HG03565 (cell line): ENCODE measurements at regions not wholly inside any gene's neighbourhood (a gene's known extent, or its start where the extent isn't known, plus 50 kb on each side); places are given as distances from the start of the nearest gene placed in this dataset.

Experiments
- ATAC-seq: cut with Tn5 transposase; IDR thresholded peaks from one replicate; pipeline ENCODE4 v1.9.1; 2021; ENCODE audit warnings: mild to moderate bottlenecking, moderate library complexity; ENCODE audit not compliant: unreplicated experiment

DNA sequence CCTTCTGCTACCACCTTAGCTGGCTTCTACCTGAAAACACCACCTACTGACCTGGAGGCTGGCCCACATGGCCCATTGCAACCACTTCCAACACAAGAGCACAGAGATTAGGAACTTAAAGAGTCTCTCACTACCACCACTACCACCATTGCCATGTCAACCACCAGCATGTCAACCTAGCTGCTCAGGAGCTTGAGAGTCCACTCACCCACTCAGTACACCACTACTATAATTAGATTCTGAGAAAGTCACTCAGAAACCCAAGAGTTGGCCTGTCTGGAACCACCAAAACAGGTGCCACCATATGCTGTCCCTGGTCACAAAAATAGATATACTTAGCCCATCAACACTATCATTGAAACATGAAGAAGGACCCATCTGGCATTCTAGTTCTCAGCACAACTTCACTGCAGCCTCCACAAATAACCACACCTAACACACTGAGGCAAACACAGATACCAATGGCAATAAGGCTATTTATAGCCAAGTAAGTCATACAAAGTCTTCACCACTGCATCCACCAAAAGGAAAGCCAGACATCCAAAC lies 806.7 kb upstream of the EPHA6 start:
- ATAC-seq: no peak

DNA sequence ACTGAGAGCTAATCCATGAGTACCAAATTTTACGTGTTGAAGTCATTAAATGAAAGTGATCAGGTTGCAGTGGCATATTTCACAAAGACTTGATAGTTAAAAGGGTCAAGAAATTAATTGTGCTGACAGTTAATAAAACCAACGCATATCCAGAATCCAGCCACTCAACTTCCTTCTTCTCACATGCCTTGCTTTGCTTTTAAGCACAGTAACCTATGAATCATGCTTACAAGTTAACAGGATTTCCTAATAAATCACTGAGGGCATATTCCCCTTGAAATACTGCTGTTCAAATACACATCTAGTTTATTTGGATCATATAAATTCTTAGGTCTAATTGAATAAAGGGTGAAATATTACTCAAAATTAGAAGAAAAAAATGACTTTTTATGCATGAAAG lies 801.5 kb upstream of the EPHA6 start:
- ATAC-seq: no peak

DNA sequence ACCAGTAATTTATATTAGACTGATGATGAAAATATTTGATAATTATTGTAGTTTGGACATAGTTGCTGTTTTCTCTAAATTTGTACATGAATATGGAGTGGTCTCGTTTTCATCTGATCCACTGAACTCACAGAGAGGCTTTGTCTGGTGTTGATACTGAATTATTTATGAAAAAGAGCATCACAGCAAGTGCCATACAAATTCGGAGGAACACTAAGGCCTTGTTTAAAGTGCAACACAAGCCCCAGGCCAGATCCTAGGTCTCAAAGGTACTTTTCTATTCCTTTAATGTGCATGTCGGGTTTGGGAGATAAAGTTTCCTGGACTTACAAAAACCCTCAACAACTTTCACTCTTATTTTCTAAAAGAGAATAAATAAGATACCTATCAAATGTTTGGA lies 796.8 kb upstream of the EPHA6 start:
- no peak for ATAC-seq

DNA sequence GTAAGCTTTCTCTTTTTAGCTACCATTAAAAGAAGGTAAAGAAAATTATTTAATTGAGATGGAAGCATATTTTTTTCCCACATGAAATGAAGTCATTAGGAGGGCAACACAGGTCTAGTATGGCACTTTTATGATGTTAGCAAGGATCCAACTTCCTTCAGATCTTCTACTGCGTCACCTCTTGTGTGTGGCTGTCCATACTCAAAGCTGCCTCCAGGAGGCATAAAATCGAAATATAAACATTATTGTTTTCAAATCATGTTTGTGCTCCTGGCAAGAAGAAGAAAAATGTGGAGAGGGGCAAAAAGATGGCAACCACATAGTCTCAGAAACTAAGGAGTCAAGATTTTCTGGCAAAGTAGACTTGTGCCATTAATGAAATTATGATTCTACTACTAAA lies 791.7 kb upstream of the EPHA6 start:
- ATAC-seq: no peak

DNA sequence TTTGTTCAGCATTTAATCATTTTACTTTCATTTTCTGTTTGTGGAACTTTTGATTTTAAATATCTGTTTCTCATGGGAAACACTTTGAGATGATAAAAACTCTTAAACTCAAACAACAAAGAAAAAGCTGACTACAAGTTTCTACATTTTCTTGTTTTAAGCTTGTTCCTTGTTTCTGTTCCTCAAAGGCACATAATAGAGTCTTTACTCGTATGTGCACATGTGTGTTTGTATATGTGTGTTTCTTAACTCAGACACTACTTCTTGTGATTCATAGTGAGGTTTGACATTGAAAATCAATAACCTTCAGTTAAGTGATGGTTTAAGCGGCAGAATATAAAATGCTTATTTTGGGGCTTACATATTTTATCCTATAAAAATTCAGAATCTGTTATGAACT lies 786.7 kb upstream of the EPHA6 start:
- ATAC-seq: no peak

DNA sequence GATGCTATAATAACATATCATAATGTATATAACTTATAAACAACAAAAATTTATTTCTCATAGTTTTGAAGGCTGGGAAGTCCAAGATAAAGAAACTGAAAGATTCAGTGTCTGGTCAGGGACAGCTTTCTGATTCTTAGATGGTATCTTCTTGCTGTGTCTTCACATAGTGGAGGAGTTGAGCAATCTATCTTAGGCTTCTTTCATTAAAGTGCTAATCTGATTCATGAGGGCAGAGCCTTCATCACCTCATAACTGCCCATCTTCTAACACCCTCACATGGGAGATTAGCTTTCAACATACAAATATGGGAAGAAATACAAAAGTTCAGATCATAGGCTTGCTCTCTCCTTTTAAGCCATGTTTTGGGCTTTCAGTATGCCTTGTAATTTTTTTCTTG lies 774.8 kb upstream of the EPHA6 start:
- no peak for ATAC-seq

DNA sequence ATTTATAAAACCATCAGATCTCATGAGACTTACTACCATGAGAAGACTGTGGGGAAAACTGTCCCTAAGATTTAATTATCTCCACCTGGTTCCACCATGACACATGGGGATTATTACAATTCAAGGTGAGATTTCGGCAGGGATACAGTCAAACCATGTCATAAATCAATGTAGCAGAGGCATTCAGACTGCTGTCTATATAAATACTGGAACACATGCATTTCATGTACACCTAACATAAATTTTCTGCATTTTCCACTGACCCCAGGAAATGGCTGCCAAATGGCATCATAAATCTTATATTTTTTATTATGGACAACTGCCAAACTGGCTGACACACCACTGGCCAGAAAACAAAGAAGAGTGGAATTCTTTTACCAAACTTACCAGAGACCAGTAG lies 755.1 kb upstream of the EPHA6 start:
- no peak for ATAC-seq

DNA sequence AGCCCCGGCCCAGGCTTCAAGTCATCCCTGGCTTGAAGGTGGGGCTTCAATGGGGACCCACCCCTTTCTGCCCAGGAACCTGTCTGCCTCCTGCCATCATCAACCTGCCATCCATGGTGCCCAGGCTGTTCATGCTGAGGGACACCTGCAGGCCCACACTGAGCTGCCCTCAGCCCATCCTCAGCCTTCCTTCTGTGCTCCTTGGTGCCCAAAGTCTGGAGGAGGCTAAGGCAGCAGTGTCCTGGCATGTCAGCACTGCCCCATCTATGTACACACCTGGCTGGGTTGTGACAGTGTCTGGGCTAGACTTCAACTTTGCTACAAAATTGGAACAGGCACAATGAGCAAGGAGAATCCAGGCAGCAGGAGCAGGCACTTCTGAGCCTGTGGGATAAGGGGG lies 745.3 kb upstream of the EPHA6 start:
- no peak for ATAC-seq

DNA sequence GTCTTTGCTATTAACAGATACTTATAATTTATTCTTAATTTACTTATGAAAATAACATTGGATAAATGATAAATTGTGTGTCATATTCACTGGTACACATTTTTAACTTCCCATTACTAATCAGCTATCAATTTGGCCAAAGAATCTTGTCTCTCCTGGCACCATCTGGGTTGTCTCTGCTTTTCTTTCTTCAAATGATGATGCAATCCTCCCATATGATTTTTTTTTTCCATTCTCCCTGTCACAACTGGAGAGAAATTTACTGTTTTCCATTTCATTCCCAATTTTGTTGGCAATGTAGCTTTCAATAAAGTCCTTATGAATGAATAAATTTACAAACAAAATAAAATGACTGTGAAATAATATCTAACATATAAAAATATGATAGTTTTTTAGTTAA lies 743.7 kb upstream of the EPHA6 start:
- ATAC-seq: no peak

DNA sequence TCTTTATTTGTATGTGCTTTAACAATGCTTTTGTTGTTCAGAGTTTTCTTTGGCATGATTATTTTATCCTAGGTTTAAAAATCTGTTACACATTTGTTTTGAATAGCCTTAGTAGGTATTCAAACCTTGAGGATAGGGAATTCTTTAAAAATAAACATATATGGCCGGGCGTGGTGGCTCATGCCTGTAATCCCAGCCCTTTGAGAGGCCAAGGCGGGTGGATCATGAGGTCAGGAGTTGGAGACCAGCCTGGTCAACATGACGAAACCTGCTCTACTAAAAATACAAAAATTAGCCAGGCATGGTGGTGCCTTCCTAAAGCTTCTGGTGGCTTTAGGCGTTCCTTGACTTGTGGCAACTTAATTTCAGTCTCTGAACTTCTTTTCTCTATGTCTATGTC lies 743.3 kb upstream of the EPHA6 start:
- no peak for ATAC-seq

DNA sequence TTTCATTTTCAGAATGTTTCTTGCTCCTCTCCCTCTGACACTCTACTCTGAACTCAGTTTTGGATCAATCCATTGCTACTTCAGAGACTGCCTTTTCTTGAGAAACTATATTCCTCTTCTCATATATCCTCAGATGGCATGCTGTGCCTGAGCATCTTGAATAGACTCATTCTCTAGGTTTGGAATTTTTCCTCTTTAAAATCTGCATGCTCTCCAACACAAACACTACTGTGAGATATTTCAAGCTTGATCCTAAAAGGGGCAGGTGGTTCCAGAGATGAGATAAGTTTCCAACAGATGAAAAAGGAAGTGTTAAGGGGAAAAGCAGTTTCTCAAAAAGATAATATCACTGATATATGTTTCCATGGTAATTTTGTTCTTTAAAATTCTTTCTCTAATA lies 742.2 kb upstream of the EPHA6 start:
- ATAC-seq: no peak

DNA sequence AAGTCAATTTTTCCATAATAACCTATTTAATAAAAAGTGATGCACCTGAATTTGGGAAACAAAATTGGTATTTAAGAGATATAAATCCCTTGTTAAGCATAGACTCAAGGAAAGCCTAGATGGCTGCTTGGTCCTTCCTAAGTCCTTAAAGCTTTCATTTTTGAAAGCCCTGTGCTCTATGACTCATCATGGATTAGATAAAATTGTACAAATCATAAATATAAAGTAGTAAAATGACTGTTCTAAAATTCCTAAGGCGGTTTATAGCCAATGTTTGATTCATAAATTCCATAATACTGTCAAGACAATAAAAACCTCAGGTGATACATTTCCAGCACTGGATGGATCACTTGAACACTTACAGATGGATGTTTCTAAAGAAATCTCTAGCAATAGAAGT lies 730.8 kb upstream of the EPHA6 start:
- no peak for ATAC-seq

DNA sequence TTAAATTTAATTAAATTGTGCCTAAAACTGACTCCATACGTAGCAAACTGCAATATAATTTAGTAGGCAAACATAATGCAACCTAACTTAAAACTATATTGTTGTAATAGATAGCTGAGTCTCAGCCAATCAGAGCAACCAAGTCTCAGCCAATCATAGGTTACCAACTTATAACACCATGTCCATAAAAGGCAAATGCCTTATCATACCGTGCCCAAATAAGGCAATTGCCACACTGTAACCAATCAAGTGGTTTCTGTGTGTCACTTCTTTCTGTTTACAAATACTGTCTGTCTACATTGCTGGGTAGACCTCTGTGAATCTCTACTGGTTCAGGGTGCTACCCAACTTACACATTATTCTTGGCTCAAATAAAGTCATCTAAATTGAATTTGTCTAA lies 728.4 kb upstream of the EPHA6 start:
- no peak for ATAC-seq

DNA sequence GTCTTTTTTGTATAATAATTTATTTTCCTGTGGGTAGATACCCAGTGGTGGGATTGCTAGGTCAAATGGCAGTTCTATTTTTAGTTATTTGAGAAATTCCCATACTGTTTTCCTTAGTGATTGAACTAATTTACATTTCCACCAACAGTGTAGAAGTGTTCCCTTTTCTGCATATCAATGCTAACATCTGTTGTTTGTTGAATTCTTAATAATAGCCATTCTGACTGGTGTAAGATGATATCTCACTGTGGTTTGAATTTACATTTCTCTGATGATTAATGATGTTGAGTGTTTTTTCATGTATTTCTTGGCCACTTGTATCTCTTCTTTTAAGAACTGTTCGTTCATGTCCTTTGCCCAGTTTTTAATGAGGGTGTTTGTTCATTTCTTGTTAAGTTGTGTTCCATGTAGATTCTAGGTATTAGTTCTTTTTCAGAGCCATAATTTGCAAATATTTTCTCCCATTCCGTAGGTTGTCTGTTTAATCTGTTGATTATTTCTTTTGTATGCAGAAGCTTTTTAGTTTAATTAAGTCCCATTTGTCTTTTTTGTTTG lies 713.3 kb upstream of the EPHA6 start:
- no peak for ATAC-seq

DNA sequence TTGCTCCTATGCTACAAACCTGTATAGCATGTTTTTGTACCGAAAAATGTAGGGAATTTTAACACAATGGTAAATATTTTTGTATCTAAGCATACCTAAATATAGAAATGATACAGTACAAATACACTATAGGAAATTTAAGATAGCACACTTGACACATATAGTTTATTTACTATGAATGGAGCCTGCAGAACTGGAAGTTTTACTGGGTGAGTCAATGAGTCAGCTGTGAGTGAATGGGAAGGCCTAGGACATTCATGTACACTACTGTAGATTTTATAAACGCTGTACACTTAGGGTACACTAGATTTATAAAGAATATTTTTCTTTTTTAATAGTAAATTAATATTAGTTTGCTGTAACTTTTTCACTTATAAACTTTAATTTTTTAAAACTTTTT lies 707.7 kb upstream of the EPHA6 start:
- ATAC-seq: no peak
